Right ventricle myocardium inferior (tissue), 1 donor: ENCODE measurements at regions not wholly inside any gene's neighbourhood (a gene's known extent, or its start where the extent isn't known, plus 50 kb on each side); places are given as distances from the start of the nearest gene placed in this dataset.

ENCODE experiments used
- ATAC-seq: fragments of 200-7000 bp; cut with Tn5 transposase; one replicate; pipeline ENCODE4 v1.9.1; 2020; ENCODE audit warnings: mild to moderate bottlenecking, moderate library complexity
- DNase-seq: peaks from one replicate; pipeline ENCODE4 v3.0.0; 2021; ENCODE audit errors: missing footprints
- intact Hi-C: fragments of 100-400 bp; cut with DNase I; formaldehyde crosslinking; loops from one replicate; pipeline ENCODE4 v1.11.0; 2022
- donor health status: DM: no; HTN: yes; CAD: no; lungs with severe emphysema.

DNA sequence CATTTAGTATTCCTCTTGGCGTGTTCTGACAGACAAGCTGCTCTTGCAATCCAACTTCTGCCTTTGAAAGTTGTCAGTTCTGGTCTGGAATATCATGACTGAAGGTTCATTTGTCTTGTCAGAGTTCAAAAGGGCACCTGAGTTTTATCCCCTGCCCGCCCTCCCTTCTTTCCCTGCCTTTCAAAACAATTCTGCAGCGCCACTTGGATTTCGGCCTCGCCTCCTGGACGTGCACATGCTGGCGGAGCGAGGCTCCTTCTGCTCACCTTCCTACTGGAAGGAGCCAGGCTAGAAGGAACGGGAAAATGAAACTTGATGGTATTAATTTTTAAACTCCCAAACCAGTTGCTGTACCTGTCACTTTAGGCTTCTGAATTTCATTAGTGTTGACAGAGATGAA is 55.7 kb upstream of the HDGFL1 start:
- ATAC-seq (no peak), DNase-seq (no peak)
- intact Hi-C loops, result no loop called here

DNA sequence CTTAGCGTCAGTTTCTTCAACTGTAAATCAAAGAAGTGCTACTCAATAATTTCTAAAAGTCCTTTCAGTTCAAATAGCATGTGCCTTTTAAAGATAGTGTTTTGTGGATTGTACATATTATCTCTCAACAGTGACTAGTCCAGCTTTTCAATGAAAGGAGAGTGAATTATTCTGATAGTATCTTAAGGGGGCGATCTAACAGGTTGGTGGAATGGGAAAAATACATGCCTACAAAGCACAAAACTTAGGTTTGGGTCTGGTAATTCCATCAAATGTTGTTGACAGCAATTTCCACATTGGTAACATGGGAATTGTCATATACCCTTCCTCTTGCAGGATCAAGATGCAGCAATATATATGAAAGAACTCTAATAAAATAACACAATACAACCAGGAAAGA is 50.1 kb upstream of the HDGFL1 start:
- intact Hi-C loops, result no loop called here
- DNase-seq (no peak), ATAC-seq (no peak)
